PFSK-1 (cell line): ENCODE measurements at regions not wholly inside any gene's neighbourhood (a gene's known extent, or its start where the extent isn't known, plus 50 kb on each side); places are given as distances from the start of the nearest gene placed in this dataset.

Source experiments
- FOXP2 ChIP-seq: optimal IDR thresholded peaks from 2 replicates; pipeline ENCODE3; 2011; ENCODE audit warnings: borderline replicate concordance, control low read depth, inconsistent platforms; ENCODE audit not compliant: insufficient read depth; ENCODE audit errors: extremely low read length, extremely low read depth
- POLR2AphosphoS5 ChIP-seq: IDR thresholded peaks from 2 replicates; pipeline ENCODE4 v1.6.1; 2012; ENCODE audit warnings: low read depth, mild to moderate bottlenecking, control low read depth, low read length, moderate library complexity
- REST ChIP-seq, 2 experiments: IDR thresholded peaks; 2 replicates each; pipeline versions ENCODE4 v1.6.1 to v1.8.0; 2011 to 2012; ENCODE audit warnings: low read depth in 2 of 2, low read length in 2 of 2, control low read depth in 1 of 2, inconsistent platforms in 1 of 2, mild to moderate bottlenecking in 1 of 2, moderate library complexity in 1 of 2; ENCODE audit not compliant: insufficient read depth in 1 of 2
- SIN3A ChIP-seq: IDR thresholded peaks from 2 replicates; pipeline ENCODE4 v1.6.1; 2012; ENCODE audit warnings: mild to moderate bottlenecking, low read length, moderate library complexity, borderline replicate concordance; ENCODE audit not compliant: insufficient read depth
- TAF1 ChIP-seq: IDR thresholded peaks from 2 replicates; pipeline ENCODE4 v1.6.1; 2012; ENCODE audit warnings: low read length, control low read depth, borderline replicate concordance; ENCODE audit not compliant: insufficient read depth

- TF ChIP-seq POLR2AphosphoS5 (no peak), REST (IDR thresholded peaks at IDR 0.05; ENCODE audit: insufficient read depth in 1 of 2, low read depth in 2 of 2, low read length in 2 of 2) (peak in 1 of 2 experiments; percentile 16; a peak in 1 of 4 replicates)
Observed at GRCh38 chr6:144360401-144360800, 75.3 kb downstream of the UTRN start.

- no peak for TF ChIP-seq TAF1
- TF ChIP-seq FOXP2, result no peak
Observed at GRCh38 chr6:144361016-144361415, 75.9 kb downstream of the UTRN start.

GRCh38 chr6:144362042-144363018, 77.2 kb downstream of the UTRN start:
- TF ChIP-seq POLR2AphosphoS5 (no peak), REST (IDR thresholded peaks at IDR 0.05; ENCODE audit: insufficient read depth in 1 of 2, low read depth in 2 of 2, low read length in 2 of 2) (no peak), SIN3A (no peak), FOXP2 (no peak), TAF1 (no peak)

- TF ChIP-seq TAF1, result no peak
- no peak for TF ChIP-seq POLR2AphosphoS5
- TF ChIP-seq REST (IDR thresholded peaks at IDR 0.05; ENCODE audit: insufficient read depth in 1 of 2, low read depth in 2 of 2, low read length in 2 of 2), result no peak
- TF ChIP-seq SIN3A, result no peak
- TF ChIP-seq FOXP2, result no peak
Observed at GRCh38 chr6:144364208-144364720, 79.1 kb downstream of the UTRN start.

- TF ChIP-seq TAF1 (no peak), POLR2AphosphoS5 (no peak), FOXP2 (no peak), REST (IDR thresholded peaks at IDR 0.05; ENCODE audit: insufficient read depth in 1 of 2, low read depth in 2 of 2, low read length in 2 of 2) (no peak), SIN3A (no peak)
Observed at GRCh38 chr6:144364782-144365181, 79.6 kb downstream of the UTRN start.
